ENCODE measurements at regions not wholly inside any gene's neighbourhood (a gene's known extent, or its start where the extent isn't known, plus 50 kb on each side); places are given as distances from the start of the nearest gene placed in this dataset.

DNA sequence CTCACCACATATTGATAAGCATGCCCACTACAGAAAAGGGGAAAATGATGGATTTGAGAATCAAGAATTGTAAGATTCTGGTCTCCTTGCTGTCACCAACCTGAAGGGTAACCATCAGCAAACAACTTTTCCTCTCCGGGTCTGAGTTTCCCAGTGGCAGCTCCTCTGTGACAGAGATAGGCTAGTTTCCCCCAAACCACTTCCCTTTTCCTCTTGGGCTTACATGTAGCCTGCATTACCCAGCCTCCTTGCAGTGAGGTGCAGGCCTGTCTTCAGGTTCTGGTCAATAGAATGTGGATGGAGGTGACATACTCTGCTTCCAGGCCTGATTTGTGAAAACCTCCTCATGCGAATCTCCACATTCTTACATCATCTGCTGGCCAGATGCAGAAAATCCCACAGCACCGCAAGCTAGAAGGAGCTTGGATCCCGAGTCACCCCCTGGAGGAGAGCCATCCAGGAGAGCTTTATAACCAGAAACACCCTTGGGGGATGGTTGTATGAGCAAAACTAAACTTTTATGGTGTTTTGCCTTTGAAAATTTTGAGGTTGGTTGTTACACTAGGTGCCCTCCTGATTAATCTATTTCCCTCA lies 206.1 kb downstream of the RGS3 start:
- TF ChIP-seq NFIC (IDR thresholded peaks at IDR 0.05) (no peak), YY1 (IDR thresholded peaks at IDR 0.05; ENCODE audit: low read depth) (no peak), EP300 (IDR thresholded peaks at IDR 0.05; ENCODE audit: borderline replicate concordance) (no peak), TEAD4 (IDR thresholded peaks at IDR 0.05) (no peak), CEBPB (IDR thresholded peaks at IDR 0.05) (no peak), REST (IDR thresholded peaks at IDR 0.05; ENCODE audit: low read depth) (no peak), CREB1 (IDR thresholded peaks at IDR 0.05; ENCODE audit: low read depth) (no peak), ZBTB7A (IDR thresholded peaks at IDR 0.05; ENCODE audit: low read depth) (no peak), RAD21 (IDR thresholded peaks at IDR 0.05; ENCODE audit: low read depth) (no peak), TAF1 (IDR thresholded peaks at IDR 0.05; ENCODE audit: low read depth) (no peak), USF1 (IDR thresholded peaks at IDR 0.05) (no peak), TCF12 (IDR thresholded peaks at IDR 0.05; ENCODE audit: low read depth) (no peak)
- TF ChIP-seq, protein P1, sequence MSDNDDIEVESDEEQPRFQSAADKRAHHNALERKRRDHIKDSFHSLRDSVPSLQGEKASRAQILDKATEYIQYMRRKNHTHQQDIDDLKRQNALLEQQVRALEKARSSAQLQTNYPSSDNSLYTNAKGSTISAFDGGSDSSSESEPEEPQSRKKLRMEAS (IDR thresholded peaks at IDR 0.05): no peak

Data from Ishikawa (cell line).